GM12872 (cell line): ENCODE measurements at regions not wholly inside any gene's neighbourhood (a gene's known extent, or its start where the extent isn't known, plus 50 kb on each side); places are given as distances from the start of the nearest gene placed in this dataset.

Source experiments
- CTCF ChIP-seq: IDR thresholded peaks from 3 replicates; pipeline ENCODE4 v1.5.1; 2011; ENCODE audit warnings: low read depth, mild to moderate bottlenecking, low read length, moderate library complexity; ENCODE audit not compliant: insufficient read depth

GRCh38 chr5:175109058-175109755, 334.8 kb downstream of the DRD1 start:
- TF ChIP-seq CTCF, result no peak

- no peak for TF ChIP-seq CTCF
These were observed 336.1 kb downstream of the DRD1 start for GRCh38 chr5:175107865-175108264.

- TF ChIP-seq CTCF, result no peak
These were observed 336.9 kb downstream of the DRD1 start for GRCh38 chr5:175107028-175107588.

GRCh38 chr5:175104677-175105076, 339.3 kb downstream of the DRD1 start:
- no peak for TF ChIP-seq CTCF

- no peak for TF ChIP-seq CTCF
These were observed 340.2 kb downstream of the DRD1 start for GRCh38 chr5:175103746-175104145.

- no peak for TF ChIP-seq CTCF
These were observed 341.3 kb downstream of the DRD1 start for GRCh38 chr5:175102717-175103116.

GRCh38 chr5:175098301-175098700, 345.7 kb downstream of the DRD1 start:
- no peak for TF ChIP-seq CTCF
